ENCODE measurements at regions not wholly inside any gene's neighbourhood (a gene's known extent, or its start where the extent isn't known, plus 50 kb on each side); places are given as distances from the start of the nearest gene placed in this dataset.

GRCh38 chr4:36411338-36411737 lies 129.9 kb downstream of the DTHD1 start:
- H3K4me3 Mint-ChIP-seq = no peak overlapping the region
- H3K9me3 Mint-ChIP-seq = no peaks in the 10 kb centered on the region
- TF ChIP-seq CTCF (IDR thresholded peaks at IDR 0.05) = no peak
- no peaks in the 10 kb centered on the region for H3K36me3 Mint-ChIP-seq (ENCODE audit: low read depth)
- CTCF ChIA-PET = no interaction called here
- Histone ChIP-seq H3K27ac (ENCODE audit: low read depth in 1 of 2, low read length in 2 of 2) (no peak overlapping the region), H3K27me3 (ENCODE audit: control insufficient read depth in 1 of 2, insufficient read depth in 2 of 2, low read length in 2 of 2) (peaks cover 0 to 15% of the 10 kb centered on the region in 2 experiments), H3K9me3 (ENCODE audit: control insufficient read depth in 1 of 2, insufficient read depth in 1 of 2, low read length in 2 of 2) (no peaks in the 10 kb centered on the region), H3K36me3 (ENCODE audit: insufficient read depth, low read length) (no peaks in the 10 kb centered on the region), H3K4me1 (ENCODE audit: insufficient read depth, low read length) (no peaks in the 10 kb centered on the region), H3K4me3 (ENCODE audit: low read length) (no peak overlapping the region)
- DNase-seq = no peak
- POLR2A ChIA-PET = no interaction called here
- H3K27me3 Mint-ChIP-seq = peaks cover 39% of the 10 kb centered on the region
- ATAC-seq (ENCODE audit: poor library complexity) = no peak
- no peak overlapping the region for H3K27ac Mint-ChIP-seq
- H3K4me1 Mint-ChIP-seq (ENCODE audit: low read depth) = no peaks in the 10 kb centered on the region
- intact Hi-C loops (cut with DNase I, micrococcal nuclease) = no loop called here

GRCh38 chr4:36414248-36414647 lies 132.8 kb downstream of the DTHD1 start:
- ChIA-PET POLR2A (no interaction called here), CTCF (interaction anchor here (1.8 kb wide), 1 partner anchor 15 kb away, joined by 5 read pairs; no protein-coding TSS in a partner anchor)
- ATAC-seq (ENCODE audit: poor library complexity) (no peak), DNase-seq (no peak)
- Histone ChIP-seq H3K4me3 (ENCODE audit: low read length) (no peak overlapping the region), H3K27ac (ENCODE audit: low read depth in 1 of 2, low read length in 2 of 2) (no peak overlapping the region), H3K36me3 (ENCODE audit: insufficient read depth, low read length) (no peaks in the 10 kb centered on the region), H3K27me3 (ENCODE audit: control insufficient read depth in 1 of 2, insufficient read depth in 2 of 2, low read length in 2 of 2) (peaks cover 0 to 33% of the 10 kb centered on the region in 2 experiments), H3K9me3 (ENCODE audit: control insufficient read depth in 1 of 2, insufficient read depth in 1 of 2, low read length in 2 of 2) (no peaks in the 10 kb centered on the region), H3K4me1 (ENCODE audit: insufficient read depth, low read length) (no peaks in the 10 kb centered on the region)
- no peak overlapping the region for H3K27ac Mint-ChIP-seq
- intact Hi-C loops (cut with DNase I, micrococcal nuclease) = no loop called here
- no peaks in the 10 kb centered on the region for H3K36me3 Mint-ChIP-seq (ENCODE audit: low read depth)
- H3K9me3 Mint-ChIP-seq = no peaks in the 10 kb centered on the region
- TF ChIP-seq CTCF (IDR thresholded peaks at IDR 0.05) = no peak
- H3K27me3 Mint-ChIP-seq = peaks cover 52% of the 10 kb centered on the region
- H3K4me3 Mint-ChIP-seq = no peak overlapping the region
- H3K4me1 Mint-ChIP-seq (ENCODE audit: low read depth) = no peaks in the 10 kb centered on the region

GRCh38 chr4:36417146-36417545 lies 135.7 kb downstream of the DTHD1 start:
- TF ChIP-seq CTCF (IDR thresholded peaks at IDR 0.05) = no peak
- CTCF ChIA-PET = no interaction called here

More at GRCh38 chr4:36417146-36417545, 135.7 kb downstream of the DTHD1 start:
- Histone ChIP-seq H3K4me3 (ENCODE audit: low read length) (no peak overlapping the region), H3K9me3 (ENCODE audit: control insufficient read depth in 1 of 2, insufficient read depth in 1 of 2, low read length in 2 of 2) (no peaks in the 10 kb centered on the region), H3K4me1 (ENCODE audit: insufficient read depth, low read length) (no peaks in the 10 kb centered on the region), H3K27ac (ENCODE audit: low read depth in 1 of 2, low read length in 2 of 2) (no peak overlapping the region), H3K36me3 (ENCODE audit: insufficient read depth, low read length) (no peaks in the 10 kb centered on the region), H3K27me3 (ENCODE audit: control insufficient read depth in 1 of 2, insufficient read depth in 2 of 2, low read length in 2 of 2) (peaks cover 0 to 23% of the 10 kb centered on the region in 2 experiments)
- Mint-ChIP-seq H3K4me1 (ENCODE audit: low read depth) (no peaks in the 10 kb centered on the region), H3K9me3 (peaks cover 2% of the 10 kb centered on the region), H3K27me3 (peaks cover 49% of the 10 kb centered on the region), H3K4me3 (no peak overlapping the region), H3K27ac (no peak overlapping the region), H3K36me3 (ENCODE audit: low read depth) (no peaks in the 10 kb centered on the region)
- ATAC-seq (ENCODE audit: poor library complexity) (no peak), DNase-seq (no peak)
- intact Hi-C loops (cut with DNase I, micrococcal nuclease) = loop anchor here in 1 of 2 experiments (5.0 kb wide), 1 partner anchor 975 kb away; no protein-coding TSS in a partner anchor
- POLR2A ChIA-PET = no interaction called here

Measured in CD4-positive, alpha-beta T cell (primary cell).